ENCODE measurements at regions not wholly inside any gene's neighbourhood (a gene's known extent, or its start where the extent isn't known, plus 50 kb on each side); places are given as distances from the start of the nearest gene placed in this dataset.

- TF ChIP-seq CTCF (IDR thresholded peaks at IDR 0.05; ENCODE audit: borderline replicate concordance, extremely low read depth, low read length, poor library complexity, severe bottlenecking) (no peak), EZH2 (IDR thresholded peaks at IDR 0.05; ENCODE audit: borderline replicate concordance, low read depth, low read length, severe bottlenecking) (no peak)
Measured at GRCh38 chr13:109288151-109288709, 498.2 kb downstream of the IRS2 start.

All from DND-41 (cell line).